Memory B cell (primary cell): ENCODE measurements at regions not wholly inside any gene's neighbourhood (a gene's known extent, or its start where the extent isn't known, plus 50 kb on each side); places are given as distances from the start of the nearest gene placed in this dataset.

Source experiments
- ATAC-seq: fragments of 150-1000 bp; cut with Tn5 transposase; 2 replicates; pipeline ENCODE4 v1.10.0; 2021; ENCODE audit warnings: low read depth, mild to moderate bottlenecking, moderate library complexity
- DNase-seq, 2 donors: peaks; one replicate each; pipeline ENCODE4 v3.0.0; 2022; ENCODE audit warnings: low spot score in 2 of 2
- H3K27ac Mint-ChIP-seq: one replicate; pipeline ENCODE4 v1.8.0; 2022; ENCODE audit warnings: mild to moderate bottlenecking, moderate library complexity, mixed read lengths
- H3K27me3 Mint-ChIP-seq: one replicate; pipeline ENCODE4 v1.8.0; 2022; ENCODE audit warnings: mixed read lengths
- H3K36me3 Mint-ChIP-seq: one replicate; pipeline ENCODE4 v1.8.0; 2022; ENCODE audit warnings: mild to moderate bottlenecking, mixed read lengths
- H3K4me1 Mint-ChIP-seq: one replicate; pipeline ENCODE4 v1.8.0; 2022; ENCODE audit warnings: mixed read lengths
- H3K4me3 Mint-ChIP-seq: one replicate; pipeline ENCODE4 v1.8.0; 2022; ENCODE audit warnings: mild to moderate bottlenecking, moderate library complexity, mixed read lengths
- H3K9me3 Mint-ChIP-seq: one replicate; pipeline ENCODE4 v1.8.0; 2022; ENCODE audit warnings: mixed read lengths

- Mint-ChIP-seq H3K27me3 (no peaks in the 10 kb centered on the region), H3K4me3 (no peak overlapping the region)
Observed at GRCh38 chr2:22824618-22825017, 560.4 kb upstream of the KLHL29 start.

GRCh38 chr2:22826703-22827102 lies 558.3 kb upstream of the KLHL29 start:
- Mint-ChIP-seq H3K9me3 (peaks cover 2% of the 10 kb centered on the region), H3K4me1 (no peaks in the 10 kb centered on the region), H3K27ac (no peak overlapping the region), H3K4me3 (no peak overlapping the region), H3K27me3 (no peaks in the 10 kb centered on the region), H3K36me3 (no peaks in the 10 kb centered on the region)
- ATAC-seq: no peak
- no peak for DNase-seq

More at GRCh38 chr2:22824618-22825017, 560.4 kb upstream of the KLHL29 start:
- H3K4me1 Mint-ChIP-seq: no peaks in the 10 kb centered on the region
- DNase-seq (no peak), ATAC-seq (no peak)
- H3K27ac Mint-ChIP-seq: no peak overlapping the region
- H3K36me3 Mint-ChIP-seq: no peaks in the 10 kb centered on the region
- peaks cover 2% of the 10 kb centered on the region for H3K9me3 Mint-ChIP-seq

GRCh38 chr2:22829791-22830190 lies 555.2 kb upstream of the KLHL29 start:
- Mint-ChIP-seq H3K4me3 (no peak overlapping the region), H3K9me3 (peaks cover 2% of the 10 kb centered on the region), H3K36me3 (no peaks in the 10 kb centered on the region), H3K27ac (no peak overlapping the region), H3K27me3 (no peaks in the 10 kb centered on the region), H3K4me1 (no peaks in the 10 kb centered on the region)
- no peak for DNase-seq
- ATAC-seq: no peak

- H3K9me3 Mint-ChIP-seq: peaks cover 2% of the 10 kb centered on the region
- DNase-seq (no peak), ATAC-seq (no peak)
- no peak overlapping the region for H3K27ac Mint-ChIP-seq
- H3K36me3 Mint-ChIP-seq: no peaks in the 10 kb centered on the region
- no peaks in the 10 kb centered on the region for H3K27me3 Mint-ChIP-seq
- H3K4me1 Mint-ChIP-seq: no peaks in the 10 kb centered on the region
- no peak overlapping the region for H3K4me3 Mint-ChIP-seq
Observed at GRCh38 chr2:22832196-22832595, 552.8 kb upstream of the KLHL29 start.

- Mint-ChIP-seq H3K27ac (no peak overlapping the region), H3K4me3 (no peak overlapping the region), H3K9me3 (peaks cover 2% of the 10 kb centered on the region), H3K4me1 (no peaks in the 10 kb centered on the region), H3K27me3 (no peaks in the 10 kb centered on the region), H3K36me3 (no peaks in the 10 kb centered on the region)
- ATAC-seq (no peak), DNase-seq (no peak)
Observed at GRCh38 chr2:22838461-22838860, 546.5 kb upstream of the KLHL29 start.

GRCh38 chr2:22842205-22842869 lies 542.6 kb upstream of the KLHL29 start:
- no peak for ATAC-seq
- peaks cover 2% of the 10 kb centered on the region for H3K9me3 Mint-ChIP-seq
- no peak overlapping the region for H3K4me3 Mint-ChIP-seq

GRCh38 chr2:22843919-22844537 lies 541.0 kb upstream of the KLHL29 start:
- no peak for ATAC-seq
- Mint-ChIP-seq H3K4me1 (no peaks in the 10 kb centered on the region), H3K27ac (no peak overlapping the region), H3K27me3 (no peaks in the 10 kb centered on the region), H3K36me3 (no peaks in the 10 kb centered on the region), H3K9me3 (peaks cover 4% of the 10 kb centered on the region), H3K4me3 (no peak overlapping the region)
- no peak for DNase-seq

More at GRCh38 chr2:22842205-22842869, 542.6 kb upstream of the KLHL29 start:
- no peak for DNase-seq
- Mint-ChIP-seq H3K36me3 (no peaks in the 10 kb centered on the region), H3K4me1 (no peaks in the 10 kb centered on the region), H3K27me3 (no peaks in the 10 kb centered on the region), H3K27ac (no peak overlapping the region)

- no peak overlapping the region for H3K27ac Mint-ChIP-seq
- H3K4me3 Mint-ChIP-seq: no peak overlapping the region
- no peaks in the 10 kb centered on the region for H3K36me3 Mint-ChIP-seq
- no peak for DNase-seq
- H3K4me1 Mint-ChIP-seq: no peaks in the 10 kb centered on the region
- ATAC-seq: no peak
- no peaks in the 10 kb centered on the region for H3K27me3 Mint-ChIP-seq
- peaks cover 6% of the 10 kb centered on the region for H3K9me3 Mint-ChIP-seq
Observed at GRCh38 chr2:22850310-22850709, 534.7 kb upstream of the KLHL29 start.

- Mint-ChIP-seq H3K4me1 (no peaks in the 10 kb centered on the region), H3K27ac (no peak overlapping the region), H3K36me3 (no peaks in the 10 kb centered on the region), H3K9me3 (peaks cover 10% of the 10 kb centered on the region), H3K27me3 (peaks cover 1% of the 10 kb centered on the region), H3K4me3 (no peak overlapping the region)
- no peak for ATAC-seq
- no peak for DNase-seq
Observed at GRCh38 chr2:22854588-22854987, 530.4 kb upstream of the KLHL29 start.

- ATAC-seq (no peak), DNase-seq (no peak)
- Mint-ChIP-seq H3K4me3 (no peak overlapping the region), H3K27me3 (peaks cover 1% of the 10 kb centered on the region), H3K4me1 (no peaks in the 10 kb centered on the region), H3K27ac (no peak overlapping the region), H3K36me3 (no peaks in the 10 kb centered on the region), H3K9me3 (peaks cover 10% of the 10 kb centered on the region)
Observed at GRCh38 chr2:22855081-22855480, 529.9 kb upstream of the KLHL29 start.

- no peaks in the 10 kb centered on the region for H3K36me3 Mint-ChIP-seq
- DNase-seq: no peak
- no peak for ATAC-seq
- peaks cover 1% of the 10 kb centered on the region for H3K27me3 Mint-ChIP-seq
- no peaks in the 10 kb centered on the region for H3K4me1 Mint-ChIP-seq
- peaks cover 11% of the 10 kb centered on the region for H3K9me3 Mint-ChIP-seq
- no peak overlapping the region for H3K4me3 Mint-ChIP-seq
- H3K27ac Mint-ChIP-seq: no peak overlapping the region
Observed at GRCh38 chr2:22855761-22856184, 529.2 kb upstream of the KLHL29 start.

- Mint-ChIP-seq H3K4me3 (no peak overlapping the region), H3K9me3 (peaks cover 2% of the 10 kb centered on the region), H3K27ac (no peak overlapping the region), H3K36me3 (no peaks in the 10 kb centered on the region), H3K27me3 (no peaks in the 10 kb centered on the region), H3K4me1 (no peaks in the 10 kb centered on the region)
- ATAC-seq: no peak
- DNase-seq: no peak
Observed at GRCh38 chr2:22867973-22868372, 517.0 kb upstream of the KLHL29 start.

GRCh38 chr2:22878121-22878520 lies 506.9 kb upstream of the KLHL29 start:
- peaks cover 2% of the 10 kb centered on the region for H3K27me3 Mint-ChIP-seq
- peaks cover 6% of the 10 kb centered on the region for H3K9me3 Mint-ChIP-seq
- no peaks in the 10 kb centered on the region for H3K36me3 Mint-ChIP-seq
- H3K4me1 Mint-ChIP-seq: no peaks in the 10 kb centered on the region
- no peak for ATAC-seq
- H3K27ac Mint-ChIP-seq: no peak overlapping the region
- no peak for DNase-seq
- H3K4me3 Mint-ChIP-seq: no peak overlapping the region

- Mint-ChIP-seq H3K27ac (no peak overlapping the region), H3K4me1 (no peaks in the 10 kb centered on the region), H3K27me3 (peaks cover 1% of the 10 kb centered on the region), H3K4me3 (no peak overlapping the region), H3K9me3 (peaks cover 4% of the 10 kb centered on the region), H3K36me3 (no peaks in the 10 kb centered on the region)
- DNase-seq: no peak
- ATAC-seq: no peak
Observed at GRCh38 chr2:22879009-22879863, 505.7 kb upstream of the KLHL29 start.
